Esophagus muscularis mucosa (tissue), 4 donors: ENCODE measurements at regions not wholly inside any gene's neighbourhood (a gene's known extent, or its start where the extent isn't known, plus 50 kb on each side); places are given as distances from the start of the nearest gene placed in this dataset.

Experiments
- DNase-seq: peaks from one replicate; pipeline ENCODE4 v3.0.0-alpha.2; 2017; ENCODE audit errors: extremely low spot score
- H3K27ac ChIP-seq, 4 donors: fragments of 200-600 bp; sonication (generic); replicated peaks in 1 of 4; 1 replicate in 3 of 4; 2 replicates in 1 of 4; pipeline ENCODE4 v1.5.1; 2016 to 2019; ENCODE audit warnings: mild to moderate bottlenecking in 1 of 4
- H3K27me3 ChIP-seq, 4 donors: fragments of 200-600 bp; sonication (generic); one replicate each; pipeline versions ENCODE4 v1.5.1 to v1.6.0; 2016 to 2019
- H3K36me3 ChIP-seq, 4 donors: fragments of 200-600 bp; sonication (generic); one replicate each; pipeline ENCODE4 v1.5.1; 2016 to 2019
- H3K4me1 ChIP-seq, 4 donors: fragments of 200-600 bp; sonication (generic); one replicate each; pipeline ENCODE4 v1.5.1; 2016 to 2019
- H3K4me3 ChIP-seq, 4 donors: fragments of 200-600 bp; sonication (generic); 1 replicate in 2 of 4; 2 replicates in 2 of 4; pipeline ENCODE4 v1.5.1; 2016 to 2019; ENCODE audit warnings: mild to moderate bottlenecking in 4 of 4, moderate library complexity in 1 of 4
- H3K9me3 ChIP-seq, 4 donors: fragments of 200-600 bp; sonication (generic); 1 replicate in 3 of 4; 2 replicates in 1 of 4; pipeline ENCODE4 v1.5.1; 2016 to 2019
- EP300 ChIP-seq: sonication (generic); formaldehyde crosslinking; IDR thresholded peaks from one replicate; pipeline ENCODE4 v1.6.1; 2017; ENCODE audit warnings: antibody characterized with exemption
- POLR2A ChIP-seq: fragments of 450-650 bp; IDR thresholded peaks from one replicate; pipeline ENCODE4 v1.6.1; 2017; ENCODE audit warnings: antibody characterized with exemption, moderate library complexity, mild to moderate bottlenecking, low read depth
- POLR2AphosphoS5 ChIP-seq, 2 donors: sonication (generic); formaldehyde crosslinking; IDR thresholded peaks; one replicate each; pipeline ENCODE4 v1.6.1; 2017; ENCODE audit warnings: antibody characterized with exemption in 2 of 2
- WGBS: methylation state at CpG from one replicate; pipeline ENCODE4 v1.1.5; 2018; 5-methylcytosine and 5-hydroxymethylcytosine counted together
- intact Hi-C: fragments of 100-400 bp; cut with DNase I; formaldehyde crosslinking; loops from one replicate; pipeline ENCODE4 v1.15.1; 2023
- TF ChIP-seq, protein P1 (sequence below), 3 experiments: fragments of 200-600 bp in 2 of 3; fragments of 450-650 bp in 1 of 3; sonication (generic) in 2 of 3; IDR thresholded peaks; one replicate each; pipeline ENCODE4 v1.5.1; 2017 to 2019; ENCODE audit warnings: antibody characterized with exemption in 3 of 3, mild to moderate bottlenecking in 2 of 3, moderate library complexity in 1 of 3

DNA sequence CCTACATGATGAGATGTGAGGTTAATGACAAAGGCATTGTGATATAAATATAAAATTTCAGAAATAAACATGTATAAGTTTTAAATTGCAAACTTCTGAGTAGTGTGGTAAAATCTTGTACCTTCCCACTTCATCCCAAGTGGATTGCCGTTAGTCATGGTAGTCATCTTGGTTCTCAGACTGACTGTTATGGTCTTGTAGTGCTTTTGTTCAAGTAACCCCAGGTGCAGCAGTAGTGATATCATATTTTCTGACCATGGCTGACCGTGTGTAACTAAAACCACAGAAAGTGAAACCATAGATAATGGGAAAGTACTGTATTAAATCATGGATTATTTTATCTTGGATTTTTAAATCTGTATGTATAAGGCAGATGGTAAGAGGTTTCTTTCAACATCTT, 74.8 kb upstream of the SLIT2 start:
- 85% methylated on average over 2 of the region's 2 CpGs for WGBS
- Histone ChIP-seq H3K4me3 (no peak overlapping the region), H3K4me1 (peaks cover 0 to 5% (median 0%) of the 10 kb centered on the region in 4 donors), H3K36me3 (no peaks in the 10 kb centered on the region), H3K27me3 (no peaks in the 10 kb centered on the region), H3K27ac (no peak overlapping the region), H3K9me3 (peaks cover 0 to 6% (median 0%) of the 10 kb centered on the region in 4 donors)
- no peak for TF ChIP-seq POLR2AphosphoS5 (IDR thresholded peaks at IDR 0.05)
- TF ChIP-seq, protein P1, sequence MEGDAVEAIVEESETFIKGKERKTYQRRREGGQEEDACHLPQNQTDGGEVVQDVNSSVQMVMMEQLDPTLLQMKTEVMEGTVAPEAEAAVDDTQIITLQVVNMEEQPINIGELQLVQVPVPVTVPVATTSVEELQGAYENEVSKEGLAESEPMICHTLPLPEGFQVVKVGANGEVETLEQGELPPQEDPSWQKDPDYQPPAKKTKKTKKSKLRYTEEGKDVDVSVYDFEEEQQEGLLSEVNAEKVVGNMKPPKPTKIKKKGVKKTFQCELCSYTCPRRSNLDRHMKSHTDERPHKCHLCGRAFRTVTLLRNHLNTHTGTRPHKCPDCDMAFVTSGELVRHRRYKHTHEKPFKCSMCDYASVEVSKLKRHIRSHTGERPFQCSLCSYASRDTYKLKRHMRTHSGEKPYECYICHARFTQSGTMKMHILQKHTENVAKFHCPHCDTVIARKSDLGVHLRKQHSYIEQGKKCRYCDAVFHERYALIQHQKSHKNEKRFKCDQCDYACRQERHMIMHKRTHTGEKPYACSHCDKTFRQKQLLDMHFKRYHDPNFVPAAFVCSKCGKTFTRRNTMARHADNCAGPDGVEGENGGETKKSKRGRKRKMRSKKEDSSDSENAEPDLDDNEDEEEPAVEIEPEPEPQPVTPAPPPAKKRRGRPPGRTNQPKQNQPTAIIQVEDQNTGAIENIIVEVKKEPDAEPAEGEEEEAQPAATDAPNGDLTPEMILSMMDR (IDR thresholded peaks at IDR 0.05): no peak
- intact Hi-C loops: no loop called here
- DNase-seq: no peak

DNA sequence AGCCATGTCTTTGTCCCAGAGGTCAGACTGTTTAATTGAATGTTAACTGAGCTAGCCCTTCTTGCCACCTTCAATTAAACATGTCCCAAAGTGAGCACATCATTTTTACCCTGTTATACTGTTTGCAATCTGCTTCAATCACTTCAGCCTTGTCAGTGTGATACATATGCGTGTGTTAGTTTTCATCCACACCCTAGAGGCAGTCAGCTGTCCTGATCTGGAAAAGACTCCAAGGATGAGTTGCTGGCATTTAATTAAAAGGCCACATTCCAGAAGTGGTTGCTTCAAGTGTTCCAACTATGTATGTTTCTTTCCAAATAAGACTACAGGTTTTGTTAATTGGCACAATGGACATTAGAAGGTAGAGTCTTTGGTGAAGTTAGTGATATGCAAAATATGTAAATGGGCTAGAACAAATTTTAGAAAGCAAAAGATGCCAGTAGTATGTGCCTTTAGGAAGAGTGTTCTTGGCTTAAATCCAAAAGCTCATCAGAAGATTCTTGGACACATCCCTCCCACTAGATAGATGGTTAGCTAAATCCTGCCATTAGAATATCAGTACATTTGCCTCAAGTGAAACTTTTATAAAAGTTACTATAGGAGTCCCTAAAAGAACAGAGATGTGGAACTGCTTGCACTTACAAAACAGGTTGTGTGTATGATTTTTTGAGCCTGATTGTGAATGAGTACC, 79.5 kb upstream of the SLIT2 start:
- no peak overlapping the region for H3K4me3 ChIP-seq

DNA sequence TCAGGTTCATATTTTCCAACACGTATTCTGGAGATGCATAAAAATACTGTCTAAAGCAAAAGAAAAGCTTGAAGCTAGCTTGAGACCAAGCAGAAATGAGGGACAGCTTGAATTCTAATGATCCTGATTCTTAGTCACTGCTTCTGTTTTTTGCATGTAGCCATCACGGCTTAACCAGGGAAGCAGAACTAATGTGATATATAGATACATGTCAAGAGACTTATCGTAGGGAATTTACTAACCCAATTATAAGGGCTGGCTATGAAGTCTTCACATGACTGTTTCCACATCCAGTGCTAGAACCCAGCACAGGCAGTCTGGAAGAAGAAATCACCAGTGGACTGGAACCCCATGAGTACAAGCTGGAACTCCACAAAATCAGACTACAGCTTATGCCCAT, 85.2 kb upstream of the SLIT2 start:
- H3K4me3 ChIP-seq: no peak overlapping the region
- no peaks in the 10 kb centered on the region for H3K9me3 ChIP-seq
- H3K4me1 ChIP-seq: no peaks in the 10 kb centered on the region
- no peak overlapping the region for H3K27ac ChIP-seq
- intact Hi-C loops: no loop called here
- 63% methylated on average over 3 of the region's 3 CpGs for WGBS
- H3K36me3 ChIP-seq: no peaks in the 10 kb centered on the region
- H3K27me3 ChIP-seq: no peaks in the 10 kb centered on the region
- DNase-seq: no peak
- TF ChIP-seq EP300 (no peak), POLR2A (no peak), POLR2AphosphoS5 (IDR thresholded peaks at IDR 0.05) (no peak)
- TF ChIP-seq, protein P1 (IDR thresholded peaks at IDR 0.05): no peak

More for the DNA sequence above, 79.5 kb upstream of the SLIT2 start:
- intact Hi-C loops: no loop called here
- TF ChIP-seq, protein P1 (IDR thresholded peaks at IDR 0.05): no peak
- TF ChIP-seq POLR2A: no peak
- no peak for TF ChIP-seq POLR2AphosphoS5 (IDR thresholded peaks at IDR 0.05)
- no peak for TF ChIP-seq EP300
- Histone ChIP-seq H3K4me1 (peaks cover 0 to 7% (median 0%) of the 10 kb centered on the region in 4 donors), H3K27ac (no peak overlapping the region), H3K9me3 (peaks cover 0 to 6% (median 0%) of the 10 kb centered on the region in 4 donors), H3K27me3 (no peaks in the 10 kb centered on the region), H3K36me3 (no peaks in the 10 kb centered on the region)
- 33% methylated on average over 1 of the region's 1 CpG for WGBS
- DNase-seq: no peak

DNA sequence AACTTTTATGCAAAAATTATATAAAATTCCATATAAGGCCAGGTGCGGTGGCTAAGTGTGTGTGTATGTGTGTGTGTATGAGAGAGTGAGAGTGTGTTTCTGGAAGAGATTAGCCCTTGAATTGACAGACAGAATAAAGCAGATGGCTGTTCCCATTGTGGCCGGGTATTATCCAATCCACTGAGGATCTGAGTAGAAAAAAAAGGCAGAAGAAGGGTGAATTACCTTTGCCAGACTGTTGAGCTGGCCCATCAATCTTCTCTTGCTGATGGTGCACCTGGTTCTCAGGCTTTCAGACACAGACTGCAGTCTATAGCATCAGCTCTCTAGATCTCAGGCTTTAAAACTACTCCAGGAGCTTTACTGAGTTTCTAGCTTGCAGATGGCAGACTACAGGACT, 92.2 kb upstream of the SLIT2 start:
- Histone ChIP-seq H3K4me3 (no peak overlapping the region), H3K27me3 (no peaks in the 10 kb centered on the region), H3K36me3 (no peaks in the 10 kb centered on the region), H3K9me3 (no peaks in the 10 kb centered on the region), H3K4me1 (no peaks in the 10 kb centered on the region), H3K27ac (no peak overlapping the region)
- DNase-seq: no peak
- WGBS: 88% methylated on average over 2 of the region's 2 CpGs
- intact Hi-C loops: no loop called here
- no peak for TF ChIP-seq POLR2AphosphoS5 (IDR thresholded peaks at IDR 0.05)
- no peak for TF ChIP-seq POLR2A
- TF ChIP-seq, protein P1 (IDR thresholded peaks at IDR 0.05): no peak

DNA sequence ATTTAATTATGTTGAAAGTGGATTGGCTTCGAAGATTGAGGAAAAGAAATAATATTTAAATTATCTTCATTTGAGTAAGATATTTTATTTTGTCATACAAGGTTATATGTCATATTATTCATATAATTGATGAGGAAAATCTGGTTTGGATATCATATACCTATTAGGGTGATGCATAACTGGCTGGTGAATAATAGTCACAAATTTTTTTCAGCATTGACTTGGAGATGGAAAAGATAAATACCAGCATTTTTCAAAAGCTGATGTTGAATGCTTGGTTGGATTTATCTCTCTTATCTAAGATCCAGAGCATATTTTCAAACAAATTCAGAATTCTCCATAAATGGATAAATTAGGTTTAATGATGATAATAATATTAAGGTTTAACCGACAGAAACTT, 93.5 kb upstream of the SLIT2 start:
- Histone ChIP-seq H3K36me3 (no peaks in the 10 kb centered on the region), H3K4me1 (no peaks in the 10 kb centered on the region), H3K27me3 (no peaks in the 10 kb centered on the region), H3K9me3 (no peaks in the 10 kb centered on the region), H3K27ac (no peak overlapping the region), H3K4me3 (no peak overlapping the region)
- WGBS: 79% methylated on average over 2 of the region's 2 CpGs
- TF ChIP-seq EP300 (no peak), POLR2AphosphoS5 (IDR thresholded peaks at IDR 0.05) (no peak), POLR2A (no peak)
- TF ChIP-seq, protein P1 (IDR thresholded peaks at IDR 0.05): no peak
- intact Hi-C loops: no loop called here
- DNase-seq: no peak
